ENCODE measurements at regions not wholly inside any gene's neighbourhood (a gene's known extent, or its start where the extent isn't known, plus 50 kb on each side); places are given as distances from the start of the nearest gene placed in this dataset.

- intact Hi-C loops (cut with micrococcal nuclease; ENCODE audit: unreplicated experiment): no loop called here
- ChIA-PET CTCF (no interaction called here), POLR2A (no interaction called here)
- Mint-ChIP-seq H3K36me3 (ENCODE audit: insufficient read depth, unreplicated experiment) (peaks cover 10% of the 10 kb centered on the region), H3K4me1 (ENCODE audit: low read depth, unreplicated experiment) (no peaks in the 10 kb centered on the region), H3K27ac (ENCODE audit: unreplicated experiment) (no peak overlapping the region), H3K4me3 (ENCODE audit: unreplicated experiment) (no peak overlapping the region), H3K9me3 (ENCODE audit: unreplicated experiment) (peaks cover 9% of the 10 kb centered on the region), H3K27me3 (ENCODE audit: insufficient read depth, unreplicated experiment) (no peaks in the 10 kb centered on the region)
- no TSS peak for BruUV-seq (replicated peaks)
- Histone ChIP-seq H3K36me3 (ENCODE audit: control insufficient read depth, insufficient read depth, low read length) (no peaks in the 10 kb centered on the region), H3K4me1 (no peaks in the 10 kb centered on the region), H3K27me3 (replicated peaks; ENCODE audit: control insufficient read depth, insufficient read depth, low read length) (no peaks in the 10 kb centered on the region), H3K4me3 (ENCODE audit: low read depth, low read length) (no peak overlapping the region), H3K9me3 (no peaks in the 10 kb centered on the region)
- no peak for DNase-seq
- no peak for TF ChIP-seq CTCF (IDR thresholded peaks at IDR 0.05; ENCODE audit: insufficient read depth in 1 of 2, low read depth in 1 of 2, low read length in 1 of 2, severe bottlenecking in 1 of 2, unreplicated experiment in 1 of 2)
Measured at GRCh38 chr16:22424161-22424937, 49.9 kb upstream of the CDR2 start.

Data from Caco-2 (cell line).